SK-N-MC (cell line): ENCODE measurements at regions not wholly inside any gene's neighbourhood (a gene's known extent, or its start where the extent isn't known, plus 50 kb on each side); places are given as distances from the start of the nearest gene placed in this dataset.

Source experiments
- DNase-seq: peaks from one replicate; pipeline ENCODE4 v3.0.0-alpha.2; 2011; ENCODE audit warnings: low read depth, low spot score
- H3K27ac ChIP-seq: fragments of 200-600 bp; sonication (generic); 2 replicates; pipeline ENCODE4 v1.5.1; 2016; ENCODE audit warnings: mixed run types
- H3K36me3 ChIP-seq: fragments of 200-600 bp; sonication (generic); 2 replicates; pipeline ENCODE4 v1.6.1; 2017; ENCODE audit warnings: antibody characterized with exemption, low read length, mixed read lengths; ENCODE audit not compliant: insufficient read depth
- H3K4me3 ChIP-seq: fragments of 200-600 bp; sonication (generic); 2 replicates; pipeline ENCODE4 v1.5.1; 2016
- H3K9ac ChIP-seq: fragments of 200-600 bp; sonication (generic); 2 replicates; pipeline ENCODE4 v1.8.0; 2017; ENCODE audit warnings: mixed run types, mixed read lengths; ENCODE audit not compliant: insufficient read length
- H3K9me3 ChIP-seq: fragments of 200-600 bp; sonication (generic); 2 replicates; pipeline ENCODE4 v1.6.1; 2017; ENCODE audit warnings: low read depth, mild to moderate bottlenecking, antibody characterized with exemption, low read length, moderate library complexity, mixed read lengths
- EZH2 ChIP-seq: fragments of 200-600 bp; sonication (generic); IDR thresholded peaks from one replicate; pipeline ENCODE4 v1.6.1; 2017; ENCODE audit warnings: antibody characterized with exemption
- FOXP2 ChIP-seq: optimal IDR thresholded peaks from 2 replicates; pipeline ENCODE3; 2011; ENCODE audit warnings: mild to moderate bottlenecking, moderate library complexity; ENCODE audit not compliant: insufficient read depth; ENCODE audit errors: extremely low read length, control extremely low read depth
- POLR2AphosphoS5 ChIP-seq: IDR thresholded peaks from 2 replicates; pipeline ENCODE4 v1.6.1; 2012; ENCODE audit warnings: mild to moderate bottlenecking, low read depth, low read length, borderline replicate concordance

- H3K9me3 ChIP-seq: no peaks in the 10 kb centered on the region
- no peak overlapping the region for H3K27ac ChIP-seq
- no peak for DNase-seq
- H3K36me3 ChIP-seq: no peaks in the 10 kb centered on the region
- H3K4me3 ChIP-seq: no peak overlapping the region
- TF ChIP-seq EZH2 (no peak), FOXP2 (no peak), POLR2AphosphoS5 (no peak)
- no peak overlapping the region for H3K9ac ChIP-seq
Measured at GRCh38 chr1:112770724-112771123, 55.6 kb upstream of the PPM1J start.

GRCh38 chr1:112769611-112770010 is 54.5 kb upstream of the PPM1J start:
- Histone ChIP-seq H3K9me3 (no peaks in the 10 kb centered on the region), H3K36me3 (no peaks in the 10 kb centered on the region), H3K4me3 (no peak overlapping the region), H3K9ac (no peak overlapping the region), H3K27ac (no peak overlapping the region)
- no peak for TF ChIP-seq POLR2AphosphoS5
- no peak for TF ChIP-seq EZH2
- no peak for TF ChIP-seq FOXP2
- no peak for DNase-seq

- DNase-seq: no peak
- Histone ChIP-seq H3K27ac (no peak overlapping the region), H3K9ac (no peak overlapping the region), H3K4me3 (no peak overlapping the region), H3K36me3 (no peaks in the 10 kb centered on the region), H3K9me3 (no peaks in the 10 kb centered on the region)
- TF ChIP-seq FOXP2: no peak
- no peak for TF ChIP-seq POLR2AphosphoS5
- no peak for TF ChIP-seq EZH2
Measured at GRCh38 chr1:112767646-112768045, 52.5 kb upstream of the PPM1J start.
